ENCODE measurements at regions not wholly inside any gene's neighbourhood (a gene's known extent, or its start where the extent isn't known, plus 50 kb on each side); places are given as distances from the start of the nearest gene placed in this dataset.

DNA sequence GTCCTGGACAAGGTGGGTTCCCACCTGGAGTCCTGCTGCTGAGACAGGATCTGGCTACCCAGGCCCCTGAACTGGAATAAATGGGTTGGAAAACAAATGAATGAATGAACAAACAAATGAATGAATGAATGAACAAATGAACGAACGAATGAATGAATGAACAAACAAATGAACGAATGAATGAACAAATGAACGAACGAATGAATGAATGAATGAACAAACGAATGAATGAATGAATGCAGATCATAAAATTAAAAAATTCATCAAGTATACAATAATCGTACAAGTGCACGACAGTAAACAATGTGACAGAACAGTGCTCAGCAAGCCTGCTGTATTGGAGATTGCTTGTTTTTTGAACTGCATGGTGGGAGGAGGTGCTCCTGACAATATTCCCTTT lies 2097.1 kb downstream of the MAT2B start:
- intact Hi-C loops (cut with micrococcal nuclease), result no loop called here
- H3K27me3 ChIP-seq (ENCODE audit: control insufficient read depth, insufficient read depth, low read length), result no peaks in the 10 kb centered on the region
- TF ChIP-seq, protein P1, sequence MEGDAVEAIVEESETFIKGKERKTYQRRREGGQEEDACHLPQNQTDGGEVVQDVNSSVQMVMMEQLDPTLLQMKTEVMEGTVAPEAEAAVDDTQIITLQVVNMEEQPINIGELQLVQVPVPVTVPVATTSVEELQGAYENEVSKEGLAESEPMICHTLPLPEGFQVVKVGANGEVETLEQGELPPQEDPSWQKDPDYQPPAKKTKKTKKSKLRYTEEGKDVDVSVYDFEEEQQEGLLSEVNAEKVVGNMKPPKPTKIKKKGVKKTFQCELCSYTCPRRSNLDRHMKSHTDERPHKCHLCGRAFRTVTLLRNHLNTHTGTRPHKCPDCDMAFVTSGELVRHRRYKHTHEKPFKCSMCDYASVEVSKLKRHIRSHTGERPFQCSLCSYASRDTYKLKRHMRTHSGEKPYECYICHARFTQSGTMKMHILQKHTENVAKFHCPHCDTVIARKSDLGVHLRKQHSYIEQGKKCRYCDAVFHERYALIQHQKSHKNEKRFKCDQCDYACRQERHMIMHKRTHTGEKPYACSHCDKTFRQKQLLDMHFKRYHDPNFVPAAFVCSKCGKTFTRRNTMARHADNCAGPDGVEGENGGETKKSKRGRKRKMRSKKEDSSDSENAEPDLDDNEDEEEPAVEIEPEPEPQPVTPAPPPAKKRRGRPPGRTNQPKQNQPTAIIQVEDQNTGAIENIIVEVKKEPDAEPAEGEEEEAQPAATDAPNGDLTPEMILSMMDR (IDR thresholded peaks at IDR 0.05), result no peak
- H3K4me3 ChIP-seq (ENCODE audit: low read length), result no peak overlapping the region
- Mint-ChIP-seq H3K27ac (no peak overlapping the region), H3K36me3 (peaks cover 15% of the 10 kb centered on the region), H3K27me3 (ENCODE audit: low read depth in 2 of 2) (no peaks in the 10 kb centered on the region), H3K4me3 (no peak overlapping the region), H3K9me3 (peaks cover 29 to 30% of the 10 kb centered on the region in 2 donors), H3K4me1 (no peaks in the 10 kb centered on the region)
- ATAC-seq (no peak), DNase-seq (no peak)
- 79% methylated on average over 7 of the region's 8 CpGs for WGBS (ENCODE audit: insufficient coverage)
- H3K27ac ChIP-seq (ENCODE audit: low read length), result no peak overlapping the region
- H3K36me3 ChIP-seq (ENCODE audit: control insufficient read depth, insufficient read depth, low read length), result no peaks in the 10 kb centered on the region
- no peaks in the 10 kb centered on the region for H3K9me3 ChIP-seq (ENCODE audit: control insufficient read depth, insufficient read depth, low read length)
- H3K4me1 ChIP-seq (ENCODE audit: control insufficient read depth, insufficient read depth, low read length), result no peaks in the 10 kb centered on the region

DNA sequence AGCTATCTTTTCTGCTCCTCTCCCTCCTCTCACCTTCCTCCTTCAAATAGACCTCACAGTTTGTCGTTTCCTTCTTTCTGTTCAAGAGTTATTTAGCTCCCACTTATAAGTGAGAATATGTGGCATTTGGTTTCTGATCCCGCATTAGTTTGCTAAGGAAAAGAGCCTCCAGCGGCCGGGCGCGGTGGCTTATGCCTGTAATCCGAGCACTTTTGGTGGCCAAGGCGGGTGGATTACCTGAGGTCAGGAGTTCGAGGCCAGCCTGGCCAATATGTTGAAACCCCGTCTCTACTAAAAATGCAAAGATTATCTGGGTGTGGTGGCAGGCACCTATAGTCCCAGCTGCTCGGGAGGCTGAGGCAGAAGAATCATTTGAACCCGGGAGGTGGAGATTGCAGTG lies 2101.6 kb downstream of the MAT2B start:
- peaks cover 10% of the 10 kb centered on the region for H3K36me3 Mint-ChIP-seq
- ATAC-seq (no peak), DNase-seq (no peak)
- H3K4me3 ChIP-seq (ENCODE audit: low read length), result no peak overlapping the region
- no peaks in the 10 kb centered on the region for H3K27me3 ChIP-seq (ENCODE audit: control insufficient read depth, insufficient read depth, low read length)
- H3K4me3 Mint-ChIP-seq, result no peak overlapping the region
- intact Hi-C loops (cut with micrococcal nuclease), result no loop called here
- no peak overlapping the region for H3K27ac Mint-ChIP-seq
- H3K4me1 Mint-ChIP-seq, result no peaks in the 10 kb centered on the region
- peaks cover 13 to 25% of the 10 kb centered on the region in 2 donors for H3K9me3 Mint-ChIP-seq
- H3K27ac ChIP-seq (ENCODE audit: low read length), result no peak overlapping the region
- no peaks in the 10 kb centered on the region for H3K36me3 ChIP-seq (ENCODE audit: control insufficient read depth, insufficient read depth, low read length)
- no peaks in the 10 kb centered on the region for H3K27me3 Mint-ChIP-seq (ENCODE audit: low read depth in 2 of 2)
- 94% methylated on average over 11 of the region's 12 CpGs for WGBS (ENCODE audit: insufficient coverage)
- TF ChIP-seq, protein P1 (IDR thresholded peaks at IDR 0.05), result no peak
- no peaks in the 10 kb centered on the region for H3K9me3 ChIP-seq (ENCODE audit: control insufficient read depth, insufficient read depth, low read length)
- H3K4me1 ChIP-seq (ENCODE audit: control insufficient read depth, insufficient read depth, low read length), result no peaks in the 10 kb centered on the region

DNA sequence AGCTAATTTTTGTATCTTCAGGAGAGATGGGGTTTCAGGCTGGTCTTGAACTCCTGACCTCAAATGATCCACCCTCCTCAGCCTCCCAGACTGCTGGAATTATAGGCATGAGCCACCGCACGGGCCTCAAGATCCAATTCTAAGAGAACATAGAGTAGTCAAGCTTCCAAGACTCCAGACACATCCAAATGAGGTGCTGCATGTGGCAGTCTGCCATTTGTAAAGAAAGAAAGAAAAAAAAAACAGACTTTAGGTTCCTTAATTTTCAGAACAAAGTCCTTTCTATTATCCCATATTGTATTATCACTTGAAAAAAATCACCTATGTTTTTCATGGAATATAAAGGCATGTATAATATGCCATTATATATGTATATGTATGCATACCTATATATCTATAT lies 2104.5 kb downstream of the MAT2B start:
- intact Hi-C loops (cut with micrococcal nuclease), result no loop called here
- no peaks in the 10 kb centered on the region for H3K36me3 ChIP-seq (ENCODE audit: control insufficient read depth, insufficient read depth, low read length)
- H3K4me1 ChIP-seq (ENCODE audit: control insufficient read depth, insufficient read depth, low read length), result no peaks in the 10 kb centered on the region
- no peaks in the 10 kb centered on the region for H3K27me3 ChIP-seq (ENCODE audit: control insufficient read depth, insufficient read depth, low read length)
- peaks cover 10% of the 10 kb centered on the region for H3K36me3 Mint-ChIP-seq
- WGBS (ENCODE audit: insufficient coverage), result 96% methylated on average over 2 of the region's 2 CpGs
- no peak for DNase-seq
- no peak overlapping the region for H3K27ac ChIP-seq (ENCODE audit: low read length)
- TF ChIP-seq, protein P1 (IDR thresholded peaks at IDR 0.05), result no peak
- H3K4me1 Mint-ChIP-seq, result no peaks in the 10 kb centered on the region
- no peaks in the 10 kb centered on the region for H3K9me3 ChIP-seq (ENCODE audit: control insufficient read depth, insufficient read depth, low read length)
- H3K27ac Mint-ChIP-seq, result no peak overlapping the region
- H3K27me3 Mint-ChIP-seq (ENCODE audit: low read depth in 2 of 2), result no peaks in the 10 kb centered on the region
- H3K4me3 ChIP-seq (ENCODE audit: low read length), result no peak overlapping the region
- peaks cover 12 to 23% of the 10 kb centered on the region in 2 donors for H3K9me3 Mint-ChIP-seq
- no peak overlapping the region for H3K4me3 Mint-ChIP-seq
- no peak for ATAC-seq

Data from natural killer cell (primary cell).